Esophagus squamous epithelium (tissue), 4 donors: ENCODE measurements at regions not wholly inside any gene's neighbourhood (a gene's known extent, or its start where the extent isn't known, plus 50 kb on each side); places are given as distances from the start of the nearest gene placed in this dataset.

ENCODE experiments used
- POLR2A ChIP-seq, 4 donors: fragments of 450-650 bp; IDR thresholded peaks; one replicate each; pipeline ENCODE4 v1.6.1; 2017; ENCODE audit warnings: antibody characterized with exemption in 4 of 4, mild to moderate bottlenecking in 4 of 4, moderate library complexity in 3 of 4
- TF ChIP-seq, protein P1 (sequence below), 6 experiments: fragments of 450-650 bp in 4 of 6; fragments of 200-600 bp in 2 of 6; sonication (generic) in 2 of 6; IDR thresholded peaks; one replicate each; pipeline ENCODE4 v1.5.1; 2016 to 2019; ENCODE audit warnings: antibody characterized with exemption in 6 of 6, mild to moderate bottlenecking in 4 of 6, moderate library complexity in 4 of 6

- TF ChIP-seq, protein P1, sequence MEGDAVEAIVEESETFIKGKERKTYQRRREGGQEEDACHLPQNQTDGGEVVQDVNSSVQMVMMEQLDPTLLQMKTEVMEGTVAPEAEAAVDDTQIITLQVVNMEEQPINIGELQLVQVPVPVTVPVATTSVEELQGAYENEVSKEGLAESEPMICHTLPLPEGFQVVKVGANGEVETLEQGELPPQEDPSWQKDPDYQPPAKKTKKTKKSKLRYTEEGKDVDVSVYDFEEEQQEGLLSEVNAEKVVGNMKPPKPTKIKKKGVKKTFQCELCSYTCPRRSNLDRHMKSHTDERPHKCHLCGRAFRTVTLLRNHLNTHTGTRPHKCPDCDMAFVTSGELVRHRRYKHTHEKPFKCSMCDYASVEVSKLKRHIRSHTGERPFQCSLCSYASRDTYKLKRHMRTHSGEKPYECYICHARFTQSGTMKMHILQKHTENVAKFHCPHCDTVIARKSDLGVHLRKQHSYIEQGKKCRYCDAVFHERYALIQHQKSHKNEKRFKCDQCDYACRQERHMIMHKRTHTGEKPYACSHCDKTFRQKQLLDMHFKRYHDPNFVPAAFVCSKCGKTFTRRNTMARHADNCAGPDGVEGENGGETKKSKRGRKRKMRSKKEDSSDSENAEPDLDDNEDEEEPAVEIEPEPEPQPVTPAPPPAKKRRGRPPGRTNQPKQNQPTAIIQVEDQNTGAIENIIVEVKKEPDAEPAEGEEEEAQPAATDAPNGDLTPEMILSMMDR (IDR thresholded peaks at IDR 0.05) = no peak
- no peak for TF ChIP-seq POLR2A (IDR thresholded peaks at IDR 0.05)
Measured at GRCh38 chr4:100306018-100306417, 115.8 kb upstream of the DDIT4L start.
